ENCODE measurements at regions not wholly inside any gene's neighbourhood (a gene's known extent, or its start where the extent isn't known, plus 50 kb on each side); places are given as distances from the start of the nearest gene placed in this dataset.

GRCh38 chr15:99895189-99895955, 162.1 kb upstream of the LYSMD4 start (continued):
- no peak for TF ChIP-seq ZUFSP (CRISPR knock-in tag; IDR thresholded peaks at IDR 0.05; ENCODE audit: borderline replicate concordance)
- no peak for TF ChIP-seq JUN (CRISPR knock-in tag; IDR thresholded peaks at IDR 0.05)
- no peak for TF ChIP-seq ZNF318 (CRISPR knock-in tag; IDR thresholded peaks at IDR 0.05)

All from HepG2 (cell line).